ENCODE measurements at regions not wholly inside any gene's neighbourhood (a gene's known extent, or its start where the extent isn't known, plus 50 kb on each side); places are given as distances from the start of the nearest gene placed in this dataset.

- TF ChIP-seq CTCF (conservative IDR thresholded peaks at IDR 0.05; ENCODE audit: low read length): peak; percentile 93
- TF ChIP-seq EZH2phosphoT487 (IDR thresholded peaks at IDR 0.05; ENCODE audit: borderline replicate concordance): no peak
- Histone ChIP-seq H3K9me2 (replicated peaks; ENCODE audit: low read depth, low read length) (no peaks in the 10 kb centered on the region), H3K9me3 (ENCODE audit: insufficient read depth, low read depth, low read length) (no peaks in the 10 kb centered on the region), H3F3A (ENCODE audit: low read depth) (no peaks in the 10 kb centered on the region), H3K79me2 (ENCODE audit: insufficient read depth, low read length) (no peaks in the 10 kb centered on the region), H3K27me3 (ENCODE audit: insufficient read depth, low read length, poor library complexity, severe bottlenecking) (no peaks in the 10 kb centered on the region), H4K20me1 (ENCODE audit: insufficient read depth, low read length, poor library complexity, severe bottlenecking) (no peaks in the 10 kb centered on the region), H3K4me1 (ENCODE audit: insufficient read depth, low read length, poor library complexity, severe bottlenecking) (no peaks in the 10 kb centered on the region), H3K9ac (ENCODE audit: low read depth, low read length, poor library complexity, severe bottlenecking) (no peak overlapping the region), H3K4me2 (ENCODE audit: low read depth, low read length, poor library complexity, severe bottlenecking) (no peak overlapping the region), H3K4me3 (ENCODE audit: low read length, poor library complexity, severe bottlenecking) (no peak overlapping the region), H3K36me3 (ENCODE audit: insufficient read depth, low read length) (no peaks in the 10 kb centered on the region), H2AFZ (ENCODE audit: low read length) (no peak overlapping the region)
Observed at GRCh38 chr4:23135792-23136645, 443.3 kb downstream of the GBA3 start.

GRCh38 chr4:23134331-23134730 is 441.6 kb downstream of the GBA3 start:
- Histone ChIP-seq H3K79me2 (ENCODE audit: insufficient read depth, low read length) (no peaks in the 10 kb centered on the region), H3K4me2 (ENCODE audit: low read depth, low read length, poor library complexity, severe bottlenecking) (no peak overlapping the region), H4K20me1 (ENCODE audit: insufficient read depth, low read length, poor library complexity, severe bottlenecking) (no peaks in the 10 kb centered on the region), H2AFZ (ENCODE audit: low read length) (no peak overlapping the region), H3K27me3 (ENCODE audit: insufficient read depth, low read length, poor library complexity, severe bottlenecking) (no peaks in the 10 kb centered on the region), H3F3A (ENCODE audit: low read depth) (no peaks in the 10 kb centered on the region), H3K9ac (ENCODE audit: low read depth, low read length, poor library complexity, severe bottlenecking) (no peak overlapping the region), H3K9me2 (replicated peaks; ENCODE audit: low read depth, low read length) (no peaks in the 10 kb centered on the region), H3K36me3 (ENCODE audit: insufficient read depth, low read length) (no peaks in the 10 kb centered on the region), H3K4me3 (ENCODE audit: low read length, poor library complexity, severe bottlenecking) (no peak overlapping the region), H3K9me3 (ENCODE audit: insufficient read depth, low read depth, low read length) (no peaks in the 10 kb centered on the region), H3K4me1 (ENCODE audit: insufficient read depth, low read length, poor library complexity, severe bottlenecking) (no peaks in the 10 kb centered on the region)
- TF ChIP-seq EZH2phosphoT487 (IDR thresholded peaks at IDR 0.05; ENCODE audit: borderline replicate concordance) (no peak), CTCF (conservative IDR thresholded peaks at IDR 0.05; ENCODE audit: low read length) (no peak)

- Histone ChIP-seq H3K9ac (ENCODE audit: low read depth, low read length, poor library complexity, severe bottlenecking) (no peak overlapping the region), H3K36me3 (ENCODE audit: insufficient read depth, low read length) (no peaks in the 10 kb centered on the region), H3K9me3 (ENCODE audit: insufficient read depth, low read depth, low read length) (no peaks in the 10 kb centered on the region), H2AFZ (ENCODE audit: low read length) (no peak overlapping the region), H3F3A (ENCODE audit: low read depth) (no peaks in the 10 kb centered on the region), H3K9me2 (replicated peaks; ENCODE audit: low read depth, low read length) (no peaks in the 10 kb centered on the region), H3K27me3 (ENCODE audit: insufficient read depth, low read length, poor library complexity, severe bottlenecking) (no peaks in the 10 kb centered on the region), H3K4me3 (ENCODE audit: low read length, poor library complexity, severe bottlenecking) (no peak overlapping the region), H4K20me1 (ENCODE audit: insufficient read depth, low read length, poor library complexity, severe bottlenecking) (no peaks in the 10 kb centered on the region), H3K4me1 (ENCODE audit: insufficient read depth, low read length, poor library complexity, severe bottlenecking) (no peaks in the 10 kb centered on the region), H3K79me2 (ENCODE audit: insufficient read depth, low read length) (no peaks in the 10 kb centered on the region), H3K4me2 (ENCODE audit: low read depth, low read length, poor library complexity, severe bottlenecking) (no peak overlapping the region)
- TF ChIP-seq CTCF (conservative IDR thresholded peaks at IDR 0.05; ENCODE audit: low read length): no peak
- TF ChIP-seq EZH2phosphoT487 (IDR thresholded peaks at IDR 0.05; ENCODE audit: borderline replicate concordance): no peak
Observed at GRCh38 chr4:23130845-23131244, 438.1 kb downstream of the GBA3 start.
